H1 (cell line): ENCODE measurements at regions not wholly inside any gene's neighbourhood (a gene's known extent, or its start where the extent isn't known, plus 50 kb on each side); places are given as distances from the start of the nearest gene placed in this dataset.
A peak's percentile ranks its signal among the peaks of the same experiment; 100 is the strongest.

Experiments
- CTCF ChIA-PET: fragments of 300-600 bp; sonication (Branson Sonifier 250); formaldehyde crosslinking; loops from one replicate; lab custom pipeline; 2021; ENCODE audit not compliant: partially characterized antibody; lab: Charles Lee
- POLR2A ChIA-PET: fragments of 300-600 bp; sonication (Branson Sonifier 250); formaldehyde crosslinking; loops from one replicate; lab custom pipeline; 2021; ENCODE audit warnings: inconsistent platforms; ENCODE audit not compliant: partially characterized antibody; lab: Charles Lee
- DNase-seq, 2 experiments: peaks; one replicate each; pipeline versions ENCODE4 v3.0.0 to v3.0.0-alpha.2; 2010 to 2022; ENCODE audit warnings: low spot score in 2 of 2, low read depth in 1 of 2, mixed read lengths in 1 of 2
- FAIRE-seq: peaks from 2 replicates; lab custom pipeline; 2011; peaks lifted over from hg19 to GRCh38; lab: Jason Lieb, UNC
- H2AFZ ChIP-seq: 2 replicates; pipeline ENCODE4 v1.8.1; 2012; ENCODE audit warnings: low read length, inconsistent platforms
- H2AK5ac ChIP-seq: 2 replicates; pipeline ENCODE4 v1.6.1; 2013; ENCODE audit warnings: low read depth, low read length
- H2BK120ac ChIP-seq: replicated peaks from 2 replicates; pipeline ENCODE3; 2013; ENCODE audit warnings: low read depth, low read length, inconsistent platforms
- H2BK12ac ChIP-seq: 2 replicates; pipeline ENCODE4 v1.6.1; 2013; ENCODE audit warnings: low read depth, low read length
- H2BK15ac ChIP-seq: 2 replicates; pipeline ENCODE4 v1.6.1; 2013; ENCODE audit warnings: low read length
- H2BK20ac ChIP-seq: 2 replicates; pipeline ENCODE4 v1.6.1; 2013; ENCODE audit warnings: low read length
- H2BK5ac ChIP-seq: 2 replicates; pipeline ENCODE4 v1.6.1; 2013; ENCODE audit warnings: low read depth, low read length
- H3K14ac ChIP-seq: 2 replicates; pipeline ENCODE4 v1.6.1; 2013; ENCODE audit warnings: inconsistent platforms; ENCODE audit not compliant: insufficient read length
- H3K18ac ChIP-seq: 2 replicates; pipeline ENCODE4 v1.6.1; 2013; ENCODE audit warnings: low read length; ENCODE audit errors: extremely low read depth
- H3K23ac ChIP-seq: 2 replicates; pipeline ENCODE4 v1.6.1; 2013; ENCODE audit warnings: inconsistent platforms; ENCODE audit not compliant: insufficient read length
- H3K23me2 ChIP-seq: 2 replicates; pipeline ENCODE4 v1.6.1; 2013; ENCODE audit warnings: low read depth, low read length
- H3K27ac ChIP-seq: 2 replicates; pipeline ENCODE4 v1.6.1; 2011; ENCODE audit warnings: low read depth, low read length, inconsistent platforms
- H3K27me3 ChIP-seq, 4 experiments: replicated peaks in 1 of 4; 1 replicate in 1 of 4; 2 replicates in 3 of 4; pipeline versions ENCODE4 v1.6.1 to v1.8.1; 2011 to 2013; ENCODE audit warnings: low read length in 3 of 4, mild to moderate bottlenecking in 3 of 4, inconsistent platforms in 2 of 4, mixed read lengths in 2 of 4, moderate library complexity in 1 of 4; ENCODE audit not compliant: control insufficient read depth in 3 of 4, insufficient read depth in 3 of 4; ENCODE audit errors: extremely low read depth in 1 of 4
- H3K36me3 ChIP-seq, 4 experiments: 2 replicates each; pipeline versions ENCODE4 v1.6.1 to v1.8.1; 2011 to 2013; ENCODE audit warnings: mild to moderate bottlenecking in 4 of 4, low read length in 3 of 4, moderate library complexity in 2 of 4, control low read depth in 1 of 4, inconsistent platforms in 1 of 4; ENCODE audit not compliant: insufficient read depth in 4 of 4, control insufficient read depth in 2 of 4
- H3K4ac ChIP-seq: replicated peaks from 2 replicates; pipeline ENCODE3; 2013; ENCODE audit warnings: low read length, low read depth, mixed read lengths, inconsistent platforms; ENCODE audit not compliant: insufficient read length
- H3K4me1 ChIP-seq, 4 experiments: replicated peaks in 1 of 4; 1 replicate in 1 of 4; 2 replicates in 3 of 4; pipeline versions ENCODE4 v1.6.1 to v1.8.1; 2011 to 2013; ENCODE audit warnings: low read length in 3 of 4, inconsistent platforms in 2 of 4, mixed read lengths in 1 of 4; ENCODE audit not compliant: insufficient read depth in 4 of 4, control insufficient read depth in 3 of 4
- H3K4me2 ChIP-seq, 2 experiments: 2 replicates each; pipeline versions ENCODE4 v1.6.1 to v1.8.1; 2011 to 2013; ENCODE audit warnings: low read depth in 2 of 2, low read length in 2 of 2, control low read depth in 1 of 2, inconsistent platforms in 1 of 2, mild to moderate bottlenecking in 1 of 2; ENCODE audit not compliant: insufficient read depth in 1 of 2
- H3K4me3 ChIP-seq, 4 experiments: fragments of 200-600, 300-600 bp in 1 of 4; sonication (generic), shearing (Covaris generic), sonication (Bioruptor Twin) in 1 of 4; 2 replicates each; pipeline versions ENCODE4 v1.5.1 to v1.8.1; 2011 to 2016; ENCODE audit warnings: low read length in 4 of 4, low read depth in 3 of 4, control low read depth in 2 of 4, inconsistent platforms in 2 of 4, mild to moderate bottlenecking in 2 of 4, mixed read lengths in 1 of 4, moderate library complexity in 1 of 4; ENCODE audit not compliant: insufficient read depth in 2 of 4; ENCODE audit errors: extremely low read depth in 1 of 4
- H3K56ac ChIP-seq: replicated peaks from 2 replicates; pipeline ENCODE3; 2013; ENCODE audit warnings: low read depth, mild to moderate bottlenecking, mixed read lengths, low read length, inconsistent platforms; ENCODE audit not compliant: insufficient read length
- H3K79me1 ChIP-seq: 2 replicates; pipeline ENCODE4 v1.6.1; 2013; ENCODE audit warnings: low read depth, low read length, control low read depth
- H3K79me2 ChIP-seq, 2 experiments: 2 replicates each; pipeline versions ENCODE4 v1.6.1 to v1.8.1; 2012 to 2013; ENCODE audit warnings: low read length in 2 of 2, mild to moderate bottlenecking in 2 of 2, inconsistent platforms in 1 of 2; ENCODE audit not compliant: insufficient read depth in 2 of 2, control insufficient read depth in 1 of 2
- H3K9ac ChIP-seq, 4 experiments: replicated peaks in 1 of 4; 1 replicate in 1 of 4; 2 replicates in 3 of 4; pipeline versions ENCODE4 v1.6.1 to v1.8.1; 2011 to 2013; ENCODE audit warnings: low read depth in 3 of 4, low read length in 3 of 4, control low read depth in 2 of 4, mild to moderate bottlenecking in 2 of 4, moderate library complexity in 2 of 4, inconsistent platforms in 1 of 4; ENCODE audit errors: extremely low read depth in 1 of 4
- H3K9me3 ChIP-seq, 2 experiments: 2 replicates each; pipeline versions ENCODE4 v1.6.1 to v1.8.1; 2012 to 2013; ENCODE audit warnings: mild to moderate bottlenecking in 2 of 2, moderate library complexity in 2 of 2, control low read depth in 1 of 2, inconsistent platforms in 1 of 2, low read depth in 1 of 2, low read length in 1 of 2, mixed read lengths in 1 of 2; ENCODE audit not compliant: insufficient read depth in 2 of 2
- H4K20me1 ChIP-seq, 2 experiments: replicated peaks in 1 of 2; 2 replicates each; pipeline versions ENCODE3 to v1.8.1; 2011 to 2013; ENCODE audit warnings: inconsistent platforms in 2 of 2, low read length in 2 of 2, mild to moderate bottlenecking in 1 of 2; ENCODE audit not compliant: insufficient read depth in 2 of 2, control insufficient read depth in 1 of 2
- H4K5ac ChIP-seq: 2 replicates; pipeline ENCODE4 v1.6.1; 2013; ENCODE audit warnings: low read length, low read depth, mixed read lengths, inconsistent platforms; ENCODE audit not compliant: insufficient read length
- H4K8ac ChIP-seq: 2 replicates; pipeline ENCODE4 v1.8.0; 2013; ENCODE audit warnings: mild to moderate bottlenecking, moderate library complexity, low read length, inconsistent platforms; ENCODE audit not compliant: insufficient read depth; ENCODE audit errors: extremely low read depth
- H4K91ac ChIP-seq: replicated peaks from 2 replicates; pipeline ENCODE3; 2013; ENCODE audit warnings: low read length, mixed read lengths, inconsistent platforms; ENCODE audit not compliant: insufficient read length
- ATF2 ChIP-seq: IDR thresholded peaks from 2 replicates; pipeline ENCODE4 v1.6.1; 2012; ENCODE audit warnings: low read length, inconsistent platforms
- BCL11A ChIP-seq, 2 experiments: IDR thresholded peaks; one replicate each; pipeline ENCODE4 v1.6.1; 2011; ENCODE audit warnings: low read depth in 2 of 2, low read length in 2 of 2, mild to moderate bottlenecking in 2 of 2
- RAD21 ChIP-seq, 2 experiments: IDR thresholded peaks in 1 of 2; conservative IDR thresholded peaks in 1 of 2; 2 replicates each; pipeline ENCODE4 v1.6.1; 2011; ENCODE audit warnings: low read depth in 2 of 2, low read length in 2 of 2, improper control_type of control experiment in 1 of 2, inconsistent platforms in 1 of 2, mild to moderate bottlenecking in 1 of 2, moderate library complexity in 1 of 2
- RBBP5 ChIP-seq: IDR thresholded peaks from 2 replicates; pipeline ENCODE4 v1.7.1; 2012; ENCODE audit warnings: low read depth, mild to moderate bottlenecking, inconsistent platforms, low read length, moderate library complexity, borderline replicate concordance
- SIRT6 ChIP-seq: IDR thresholded peaks from one replicate; pipeline ENCODE4 v1.7.1; 2012; ENCODE audit warnings: low read length, inconsistent platforms
- SP1 ChIP-seq: IDR thresholded peaks from 2 replicates; pipeline ENCODE4 v1.6.1; 2011; ENCODE audit warnings: low read depth, low read length
- USF2 ChIP-seq: IDR thresholded peaks from 2 replicates; pipeline ENCODE4 v1.6.1; 2011; ENCODE audit warnings: low read length, improper control_type of control experiment
- YY1 ChIP-seq: IDR thresholded peaks from 2 replicates; pipeline ENCODE4 v1.6.1; 2011; ENCODE audit warnings: low read depth, mild to moderate bottlenecking, low read length
- WGBS, 2 experiments: shearing (Covaris generic) in 1 of 2; methylation state at CpG; one replicate each; pipeline versions ENCODE4 v1.1.6 to v1.1.7; 2013 to 2015; ENCODE audit warnings: low lambda C conversion rate in 2 of 2, mixed read lengths in 2 of 2, inconsistent platforms in 1 of 2, low coverage in 1 of 2, missing lambda C conversion rate in 1 of 2; ENCODE audit not compliant: insufficient replicate concordance in 2 of 2, insufficient coverage in 1 of 2, insufficient read length in 1 of 2; ENCODE audit errors: extremely low coverage in 1 of 2, missing lambda C conversion rate in 1 of 2; 5-methylcytosine and 5-hydroxymethylcytosine counted together

- H4K8ac ChIP-seq = no peak overlapping the region
- H3K9me3 ChIP-seq = no peaks in the 10 kb centered on the region
- H3K79me1 ChIP-seq = no peaks in the 10 kb centered on the region
- H3K36me3 ChIP-seq = no peaks in the 10 kb centered on the region
- H3K4me1 ChIP-seq = peaks cover 0 to 27% (median 16%) of the 10 kb centered on the region in 4 experiments; a peak in 6 of 7 replicates
- H3K27me3 ChIP-seq = no peaks in the 10 kb centered on the region
- H3K14ac ChIP-seq = no peak overlapping the region
- 0 out of 2 replicates have a peak overlapping the region, but pooled peaks have one; percentile 11 for H2BK20ac ChIP-seq
- H4K91ac ChIP-seq = no peak overlapping the region
- H2AFZ ChIP-seq = no peak overlapping the region
- H3K23me2 ChIP-seq = no peaks in the 10 kb centered on the region
- H3K4me2 ChIP-seq = no peak overlapping the region
- no peak overlapping the region for H3K4me3 ChIP-seq
- H2BK5ac ChIP-seq = no peak overlapping the region
- DNase-seq (peak; percentile 21 to 73), FAIRE-seq (peak; percentile 94)
- no peak overlapping the region for H3K23ac ChIP-seq
- H2BK120ac ChIP-seq = no peak overlapping the region
- ChIA-PET CTCF (interaction anchor here (0.7 to 6.8 kb wide), 63 partner anchors 8 to 1367 kb away, joined by 3 to 64 read pairs (median 4); no protein-coding TSS in a partner anchor), POLR2A (interaction anchor here (1.0 to 1.6 kb wide), 3 partner anchors 34 to 110 kb away, joined by 3 to 4 read pairs (median 4); no protein-coding TSS in a partner anchor)
- H4K20me1 ChIP-seq = no peaks in the 10 kb centered on the region
- H3K79me2 ChIP-seq = no peaks in the 10 kb centered on the region
- no peak overlapping the region for H2BK12ac ChIP-seq
- no peak overlapping the region for H2BK15ac ChIP-seq
- no peak overlapping the region for H3K9ac ChIP-seq
- H3K27ac ChIP-seq = no peak overlapping the region
- H4K5ac ChIP-seq = no peak overlapping the region
- no peak overlapping the region for H3K56ac ChIP-seq
- no peak overlapping the region; the same call in 1 of the 2 replicates for H3K18ac ChIP-seq
- 58% methylated on average over 5 of the region's 5 CpGs; no CpG with 5 or more reads in 1 of the 2 experiments for WGBS, 2 experiments
- no peak overlapping the region for H3K4ac ChIP-seq
- H2AK5ac ChIP-seq = no peak overlapping the region
- TF ChIP-seq USF2 (no peak), YY1 (0 out of 2 replicates have a peak, but pooled peaks have one; percentile 10), ATF2 (no peak), BCL11A (IDR thresholded peaks at IDR 0.05; ENCODE audit: low read depth in 2 of 2, low read length in 2 of 2) (no peak), SP1 (no peak), RAD21 (IDR thresholded peaks at IDR 0.05 in 1 of 2, conservative IDR thresholded peaks at IDR 0.05 in 1 of 2; ENCODE audit: low read depth in 2 of 2, low read length in 2 of 2) (peak; percentile 95 to 97), SIRT6 (no peak), RBBP5 (no peak)
Observed at GRCh38 chr3:168620854-168621253, 525.1 kb upstream of the GOLIM4 start.
